Stomach (tissue), 8 donors: ENCODE measurements at regions not wholly inside any gene's neighbourhood (a gene's known extent, or its start where the extent isn't known, plus 50 kb on each side); places are given as distances from the start of the nearest gene placed in this dataset.

Source experiments
- DNase-seq, 2 donors: peaks; one replicate each; pipeline versions ENCODE4 v3.0.0 to v3.0.0-alpha.2; 2013 to 2019
- H3K27ac ChIP-seq, 5 donors: fragments of 200-600 bp in 4 of 5; sonication (generic) in 4 of 5; one replicate each; pipeline ENCODE4 v1.5.1; 2013 to 2019; ENCODE audit warnings: mild to moderate bottlenecking in 1 of 5, moderate library complexity in 1 of 5
- H3K27me3 ChIP-seq, 3 donors: fragments of 200-600 bp; sonication (generic); one replicate each; pipeline ENCODE4 v1.5.1; 2017 to 2019; ENCODE audit warnings: mixed run types in 1 of 3
- H3K36me3 ChIP-seq, 4 donors: fragments of 200-600 bp; sonication (generic); 1 replicate in 3 of 4; 2 replicates in 1 of 4; pipeline ENCODE4 v1.5.1; 2016 to 2019
- H3K4me1 ChIP-seq, 4 donors: fragments of 200-600 bp; sonication (generic); one replicate each; pipeline ENCODE4 v1.5.1; 2016 to 2019
- H3K4me3 ChIP-seq, 4 donors: fragments of 200-600 bp; sonication (generic) in 3 of 4; one replicate each; pipeline ENCODE4 v1.5.1; 2016 to 2019; ENCODE audit warnings: mild to moderate bottlenecking in 1 of 4
- H3K9me3 ChIP-seq, 4 donors: fragments of 200-600 bp; sonication (generic); one replicate each; pipeline ENCODE4 v1.5.1; 2016 to 2019
- CTCF ChIP-seq, 7 experiments: fragments of 450-650 bp in 4 of 7; fragments of 200-600 bp in 3 of 7; sonication (generic) in 3 of 7; IDR thresholded peaks; one replicate each; pipeline ENCODE4 v1.5.1; 2016 to 2019; ENCODE audit warnings: antibody characterized with exemption in 7 of 7, control low read depth in 2 of 7, mild to moderate bottlenecking in 1 of 7
- EP300 ChIP-seq: sonication (generic); formaldehyde crosslinking; IDR thresholded peaks from one replicate; pipeline ENCODE4 v1.6.1; 2017; ENCODE audit warnings: antibody characterized with exemption
- POLR2A ChIP-seq, 4 donors: fragments of 450-650 bp; IDR thresholded peaks; one replicate each; pipeline ENCODE4 v1.6.1; 2016; ENCODE audit warnings: antibody characterized with exemption in 4 of 4, control low read depth in 2 of 4, mild to moderate bottlenecking in 1 of 4, moderate library complexity in 1 of 4
- POLR2AphosphoS5 ChIP-seq, 3 donors: sonication (generic); formaldehyde crosslinking; IDR thresholded peaks; one replicate each; pipeline ENCODE4 v1.6.1; 2016; ENCODE audit warnings: antibody characterized with exemption in 3 of 3
- WGBS, 5 donors: extraction: QIAGEN DNeasy Blood & Tissue Kit in 3 of 5; methylation state at CpG; one replicate each; pipeline versions ENCODE4 v1.1.5 to v1.1.7; 2013 to 2018; 5-methylcytosine and 5-hydroxymethylcytosine counted together
- intact Hi-C: fragments of 100-400 bp; cut with DNase I; formaldehyde crosslinking; loops from one replicate; pipeline ENCODE4 v1.15.1; 2023; ENCODE audit warnings: low total_unique reads
- donor health status: healthy with polysubstance abuse.
- donor health status: Bipolar disorder and iron deficiency.
- donor health status: healthy.

- H3K4me3 ChIP-seq = no peak overlapping the region
- TF ChIP-seq CTCF (IDR thresholded peaks at IDR 0.05) (no peak), EP300 (no peak), POLR2AphosphoS5 (IDR thresholded peaks at IDR 0.05) (no peak), POLR2A (IDR thresholded peaks at IDR 0.05) (no peak)
- intact Hi-C loops = no loop called here
- no peak for DNase-seq
- no peaks in the 10 kb centered on the region for H3K9me3 ChIP-seq
- H3K27ac ChIP-seq = no peak overlapping the region
- WGBS, 5 donors = 63 to 85% (median 78%) methylated on average over 1 to 3 of the region's 3 CpGs
- H3K4me1 ChIP-seq = no peaks in the 10 kb centered on the region
- peaks cover 0 to 7% (median 0%) of the 10 kb centered on the region in 3 donors for H3K27me3 ChIP-seq
- H3K36me3 ChIP-seq = no peaks in the 10 kb centered on the region
These were observed 427.7 kb upstream of the SULF2 start for GRCh38 chr20:48212806-48213509.

GRCh38 chr20:48211847-48212246 lies 426.6 kb upstream of the SULF2 start:
- Histone ChIP-seq H3K27me3 (peaks cover 0 to 7% (median 0%) of the 10 kb centered on the region in 3 donors), H3K4me1 (no peaks in the 10 kb centered on the region), H3K9me3 (no peaks in the 10 kb centered on the region), H3K4me3 (no peak overlapping the region), H3K27ac (no peak overlapping the region), H3K36me3 (no peaks in the 10 kb centered on the region)
- 91 to 95% (median 93%) methylated on average over 4 to 5 of the region's 5 CpGs for WGBS, 5 donors
- TF ChIP-seq EP300 = no peak
- no peak for TF ChIP-seq POLR2A (IDR thresholded peaks at IDR 0.05)
- TF ChIP-seq POLR2AphosphoS5 (IDR thresholded peaks at IDR 0.05) = no peak
- TF ChIP-seq CTCF (IDR thresholded peaks at IDR 0.05) = no peak
- intact Hi-C loops = no loop called here
- no peak for DNase-seq

- no peaks in the 10 kb centered on the region for H3K36me3 ChIP-seq
These were observed 426.0 kb upstream of the SULF2 start for GRCh38 chr20:48211238-48211637.

GRCh38 chr20:48210111-48211027 lies 425.1 kb upstream of the SULF2 start:
- 73 to 76% (median 75%) methylated on average over 20 to 27 of the region's 27 CpGs for WGBS, 5 donors
- Histone ChIP-seq H3K27me3 (peaks cover 0 to 7% (median 0%) of the 10 kb centered on the region in 3 donors), H3K4me1 (no peaks in the 10 kb centered on the region), H3K36me3 (no peaks in the 10 kb centered on the region), H3K27ac (no peak overlapping the region), H3K9me3 (no peaks in the 10 kb centered on the region), H3K4me3 (no peak overlapping the region)
- DNase-seq = no peak
- no peak for TF ChIP-seq POLR2AphosphoS5 (IDR thresholded peaks at IDR 0.05)
- no peak for TF ChIP-seq POLR2A (IDR thresholded peaks at IDR 0.05)
- TF ChIP-seq CTCF (IDR thresholded peaks at IDR 0.05) = no peak
- TF ChIP-seq EP300 = no peak
- intact Hi-C loops = no loop called here

More at GRCh38 chr20:48211238-48211637, 426.0 kb upstream of the SULF2 start:
- no peak for TF ChIP-seq EP300
- no peaks in the 10 kb centered on the region for H3K9me3 ChIP-seq
- DNase-seq = no peak
- 51 to 64% (median 55%) methylated on average over 3 of the region's 3 CpGs for WGBS, 5 donors
- no peaks in the 10 kb centered on the region for H3K4me1 ChIP-seq
- peaks cover 0 to 7% (median 0%) of the 10 kb centered on the region in 3 donors for H3K27me3 ChIP-seq
- H3K27ac ChIP-seq = no peak overlapping the region
- intact Hi-C loops = no loop called here
- H3K4me3 ChIP-seq = no peak overlapping the region
